Lung (tissue), 11 donors: ENCODE measurements at regions not wholly inside any gene's neighbourhood (a gene's known extent, or its start where the extent isn't known, plus 50 kb on each side); places are given as distances from the start of the nearest gene placed in this dataset.
A peak's percentile ranks its signal among the peaks of the same experiment; 100 is the strongest.

Experiments
- ATAC-seq: fragments of 200-7000 bp; cut with Tn5 transposase; one replicate; pipeline ENCODE4 v1.9.1; 2020; ENCODE audit warnings: moderate number of reproducible peaks; ENCODE audit not compliant: insufficient read depth, low FRiP score
- DNase-seq, 3 donors: peaks; one replicate each; pipeline ENCODE4 v3.0.0-alpha.2; 2013 to 2017
- H3K27ac ChIP-seq, 2 donors: one replicate each; pipeline ENCODE4 v1.5.1; 2013; ENCODE audit warnings: mild to moderate bottlenecking in 2 of 2, moderate library complexity in 2 of 2, control low read depth in 1 of 2, inconsistent platforms in 1 of 2, low read depth in 1 of 2, low read length in 1 of 2
- H3K27me3 ChIP-seq, 3 donors: one replicate each; pipeline ENCODE4 v1.5.1; 2013; ENCODE audit warnings: low read length in 2 of 3; ENCODE audit not compliant: control insufficient read depth in 3 of 3, insufficient read depth in 3 of 3
- H3K36me3 ChIP-seq, 4 donors: one replicate each; pipeline ENCODE4 v1.5.1; 2013; ENCODE audit warnings: low read length in 4 of 4, mild to moderate bottlenecking in 1 of 4, moderate library complexity in 1 of 4; ENCODE audit not compliant: control insufficient read depth in 4 of 4, insufficient read depth in 4 of 4
- H3K4me1 ChIP-seq, 5 donors: one replicate each; pipeline ENCODE4 v1.5.1; 2013; ENCODE audit warnings: low read length in 5 of 5, mild to moderate bottlenecking in 2 of 5, moderate library complexity in 1 of 5; ENCODE audit not compliant: control insufficient read depth in 5 of 5, insufficient read depth in 5 of 5
- H3K4me3 ChIP-seq: one replicate; pipeline ENCODE4 v1.5.1; 2013; ENCODE audit warnings: mild to moderate bottlenecking, control low read depth, moderate library complexity
- H3K9ac ChIP-seq, 2 donors: one replicate each; pipeline ENCODE4 v1.5.1; 2013; ENCODE audit warnings: low read length in 2 of 2, control low read depth in 1 of 2; ENCODE audit not compliant: insufficient read depth in 1 of 2
- H3K9me3 ChIP-seq, 4 donors: one replicate each; pipeline ENCODE4 v1.5.1; 2013; ENCODE audit warnings: low read length in 3 of 4, mild to moderate bottlenecking in 1 of 4, moderate library complexity in 1 of 4; ENCODE audit not compliant: control insufficient read depth in 4 of 4, insufficient read depth in 3 of 4
- WGBS, 2 donors: extraction: QIAGEN DNeasy Blood & Tissue Kit; methylation state at CpG; one replicate each; pipeline ENCODE4 v1.1.7; 2013; 5-methylcytosine and 5-hydroxymethylcytosine counted together
- TF ChIP-seq, protein P1 (sequence below): IDR thresholded peaks from 2 replicates; pipeline ENCODE4 v1.5.1; 2012; ENCODE audit warnings: mild to moderate bottlenecking; ENCODE audit errors: control extremely low read depth, extremely low read depth
- donor health status: control.
- donor health status: control.
- donor health status: Bipolar disorder and iron deficiency.
- donor health status: healthy.
- donor health status: DM: yes; HTN: yes; CAD: no.

DNA sequence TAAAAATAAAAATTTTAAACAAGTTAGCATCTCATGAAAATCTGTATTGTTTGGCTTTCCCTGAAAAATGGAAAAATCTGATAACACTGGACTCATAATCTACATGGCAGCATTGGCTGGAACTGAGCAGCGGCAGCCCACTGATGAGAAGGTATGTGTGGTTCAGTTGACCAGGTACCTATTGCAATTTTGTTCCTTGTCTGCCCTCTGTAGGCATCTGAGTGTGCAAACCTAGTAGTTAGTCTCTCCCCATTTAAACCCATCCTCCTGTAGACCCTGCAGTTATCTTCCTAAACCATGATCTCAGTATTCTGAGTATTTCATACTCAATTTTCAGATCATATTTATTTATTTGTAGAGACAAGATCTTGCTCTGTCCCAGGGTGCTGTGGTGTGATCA lies 59.4 kb upstream of the SERBP1 start:
- DNase-seq = peak in 2 of 3 donors; percentile 16 to 55

DNA sequence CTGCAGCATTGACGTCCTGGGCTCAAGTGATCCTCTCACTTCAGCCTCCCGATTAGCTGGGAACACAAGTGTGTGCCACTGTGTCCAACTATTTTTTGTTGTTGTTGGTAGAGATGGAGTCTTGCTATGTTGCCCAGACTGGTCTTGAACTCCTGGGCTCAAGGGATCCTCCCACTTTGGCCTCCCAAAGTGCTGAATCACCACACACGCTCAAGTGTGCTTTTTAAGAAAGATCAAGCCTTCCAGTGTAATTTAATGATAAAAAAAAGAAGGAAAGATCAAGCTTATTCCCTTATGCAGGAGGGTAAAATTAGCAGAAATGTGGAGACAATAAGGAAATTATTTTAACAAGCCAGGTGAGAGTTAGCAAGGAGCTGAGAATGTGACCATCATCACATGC lies 61.1 kb upstream of the SERBP1 start:
- no peak overlapping the region for H3K9ac ChIP-seq
- no peak for ATAC-seq
- 80 to 85% methylated on average over 3 of the region's 3 CpGs for WGBS, 2 donors
- H3K4me3 ChIP-seq = no peak overlapping the region
- no peaks in the 10 kb centered on the region for H3K4me1 ChIP-seq
- H3K9me3 ChIP-seq = no peaks in the 10 kb centered on the region
- no peaks in the 10 kb centered on the region for H3K36me3 ChIP-seq
- TF ChIP-seq, protein P1, sequence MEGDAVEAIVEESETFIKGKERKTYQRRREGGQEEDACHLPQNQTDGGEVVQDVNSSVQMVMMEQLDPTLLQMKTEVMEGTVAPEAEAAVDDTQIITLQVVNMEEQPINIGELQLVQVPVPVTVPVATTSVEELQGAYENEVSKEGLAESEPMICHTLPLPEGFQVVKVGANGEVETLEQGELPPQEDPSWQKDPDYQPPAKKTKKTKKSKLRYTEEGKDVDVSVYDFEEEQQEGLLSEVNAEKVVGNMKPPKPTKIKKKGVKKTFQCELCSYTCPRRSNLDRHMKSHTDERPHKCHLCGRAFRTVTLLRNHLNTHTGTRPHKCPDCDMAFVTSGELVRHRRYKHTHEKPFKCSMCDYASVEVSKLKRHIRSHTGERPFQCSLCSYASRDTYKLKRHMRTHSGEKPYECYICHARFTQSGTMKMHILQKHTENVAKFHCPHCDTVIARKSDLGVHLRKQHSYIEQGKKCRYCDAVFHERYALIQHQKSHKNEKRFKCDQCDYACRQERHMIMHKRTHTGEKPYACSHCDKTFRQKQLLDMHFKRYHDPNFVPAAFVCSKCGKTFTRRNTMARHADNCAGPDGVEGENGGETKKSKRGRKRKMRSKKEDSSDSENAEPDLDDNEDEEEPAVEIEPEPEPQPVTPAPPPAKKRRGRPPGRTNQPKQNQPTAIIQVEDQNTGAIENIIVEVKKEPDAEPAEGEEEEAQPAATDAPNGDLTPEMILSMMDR = no peak
- no peak overlapping the region for H3K27ac ChIP-seq
- DNase-seq = no peak
- H3K27me3 ChIP-seq = peaks cover 0 to 10% (median 0%) of the 10 kb centered on the region in 3 donors

More for the DNA sequence above, 59.4 kb upstream of the SERBP1 start:
- Histone ChIP-seq H3K9me3 (no peaks in the 10 kb centered on the region), H3K36me3 (no peaks in the 10 kb centered on the region), H3K4me3 (no peak overlapping the region), H3K4me1 (no peaks in the 10 kb centered on the region), H3K27me3 (peaks cover 0 to 13% (median 0%) of the 10 kb centered on the region in 3 donors), H3K9ac (no peak overlapping the region), H3K27ac (no peak overlapping the region)
- TF ChIP-seq, protein P1 = no peak
- WGBS, 2 donors = 20 to 69% methylated on average over 1 of the region's 1 CpG
- no peak for ATAC-seq

DNA sequence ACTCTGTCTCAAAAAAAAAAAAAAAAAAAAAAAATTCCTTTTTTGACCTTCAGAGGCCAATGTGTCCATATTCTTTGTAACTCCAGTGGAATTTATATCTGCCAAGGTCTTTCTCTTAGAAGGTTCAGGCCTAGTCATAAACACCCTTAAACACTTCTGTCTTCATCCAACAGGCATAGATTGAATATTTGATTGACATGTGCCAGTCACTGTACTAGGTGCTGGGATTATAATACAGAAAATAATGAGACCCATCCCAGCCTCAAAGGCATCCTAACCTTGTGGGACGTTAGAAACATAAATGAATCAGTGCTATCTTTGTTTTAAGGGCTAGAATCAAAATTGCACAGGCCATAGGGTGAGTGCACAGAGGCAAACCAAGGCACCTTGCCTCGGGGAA lies 62.9 kb upstream of the SERBP1 start:
- no peaks in the 10 kb centered on the region for H3K9me3 ChIP-seq
- 84 to 90% methylated on average over 2 of the region's 2 CpGs for WGBS, 2 donors
- no peaks in the 10 kb centered on the region for H3K27me3 ChIP-seq
- no peaks in the 10 kb centered on the region for H3K4me1 ChIP-seq
- no peak overlapping the region for H3K4me3 ChIP-seq
- no peak overlapping the region for H3K27ac ChIP-seq
- ATAC-seq = no peak
- no peak for DNase-seq
- no peaks in the 10 kb centered on the region for H3K36me3 ChIP-seq
- TF ChIP-seq, protein P1 = no peak
- no peak overlapping the region for H3K9ac ChIP-seq

DNA sequence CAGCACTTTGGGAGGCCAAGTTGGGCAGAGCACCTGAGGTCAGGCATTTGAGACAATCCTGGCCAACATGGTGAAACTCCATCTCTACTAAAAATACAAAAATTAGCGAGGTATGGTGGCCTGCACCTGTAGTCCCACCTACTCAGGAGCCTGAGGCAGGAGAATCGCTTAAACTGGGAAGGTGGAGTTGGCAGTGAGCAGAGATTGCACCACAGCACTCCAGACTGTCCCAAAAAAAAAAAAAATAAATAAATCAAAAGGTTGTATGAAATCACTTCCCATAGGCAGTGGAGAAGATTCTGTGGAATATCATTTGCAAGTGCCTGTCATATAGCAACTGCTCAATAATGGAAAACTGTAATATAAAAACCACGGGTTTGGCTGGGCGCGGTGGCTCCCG lies 65.1 kb upstream of the SERBP1 start:
- TF ChIP-seq, protein P1 = no peak
- Histone ChIP-seq H3K27ac (no peak overlapping the region), H3K27me3 (no peaks in the 10 kb centered on the region), H3K4me1 (no peaks in the 10 kb centered on the region), H3K4me3 (no peak overlapping the region), H3K36me3 (no peaks in the 10 kb centered on the region), H3K9ac (no peak overlapping the region), H3K9me3 (no peaks in the 10 kb centered on the region)
- ATAC-seq = no peak
- WGBS, 2 donors = 94 to 95% methylated on average over 6 of the region's 6 CpGs
- DNase-seq = no peak
